ENCODE measurements at regions not wholly inside any gene's neighbourhood (a gene's known extent, or its start where the extent isn't known, plus 50 kb on each side); places are given as distances from the start of the nearest gene placed in this dataset.
"Not testable (repeated sequence)": the region's sequence is repeated elsewhere in the genome, so short reads cannot be mapped to it uniquely, and the experiment has no call there.

- no peaks in the 10 kb centered on the region for H3K4me1 ChIP-seq (ENCODE audit: control insufficient read depth, insufficient read depth, low read length, poor library complexity, severe bottlenecking)
- Mint-ChIP-seq H3K9me3 (peaks cover 0 to 10% (median 2%) of the 10 kb centered on the region in 7 donors), H3K27me3 (peaks cover 42% of the 10 kb centered on the region), H3K27ac (no peak overlapping the region), H3K4me1 (no peaks in the 10 kb centered on the region), H3K4me3 (no peak overlapping the region), H3K36me3 (no peaks in the 10 kb centered on the region)
- no peak overlapping the region for H3K27ac ChIP-seq (ENCODE audit: insufficient read depth, low read length, poor library complexity, severe bottlenecking)
- no peak for ATAC-seq (ENCODE audit: low read depth in 2 of 2)
- H3K27me3 ChIP-seq (ENCODE audit: control insufficient read depth, insufficient read depth, low read length): no peaks in the 10 kb centered on the region
- no peaks in the 10 kb centered on the region for H3K9me3 ChIP-seq (ENCODE audit: control insufficient read depth in 2 of 2, low read length in 2 of 2)
- no peaks in the 10 kb centered on the region for H3K36me3 ChIP-seq (ENCODE audit: control insufficient read depth, insufficient read depth, low read length)
- DNase-seq: no peak
- H3K4me3 ChIP-seq (ENCODE audit: low read depth, low read length): no peak overlapping the region
These were observed 273.8 kb downstream of the TTC8 start for GRCh38 chr14:89098254-89098653.

GRCh38 chr14:89104171-89104817, 279.8 kb downstream of the TTC8 start:
- H3K4me1 Mint-ChIP-seq; H3K36me3 ChIP-seq (ENCODE audit: control insufficient read depth, insufficient read depth, low read length); H3K9me3 ChIP-seq (ENCODE audit: control insufficient read depth in 2 of 2, low read length in 2 of 2); H3K4me1 ChIP-seq (ENCODE audit: control insufficient read depth, insufficient read depth, low read length, poor library complexity, severe bottlenecking); H3K27me3 ChIP-seq (ENCODE audit: control insufficient read depth, insufficient read depth, low read length); ATAC-seq (ENCODE audit: low read depth in 2 of 2); H3K27ac Mint-ChIP-seq; DNase-seq; H3K4me3 ChIP-seq (ENCODE audit: low read depth, low read length); H3K36me3 Mint-ChIP-seq; H3K9me3 Mint-ChIP-seq; H3K27ac ChIP-seq (ENCODE audit: insufficient read depth, low read length, poor library complexity, severe bottlenecking): not testable (repeated sequence)
- Mint-ChIP-seq H3K27me3 (peaks cover 50% of the 10 kb centered on the region), H3K4me3 (peak overlapping the region in 1 of 4 donors; percentile 55)

DNA sequence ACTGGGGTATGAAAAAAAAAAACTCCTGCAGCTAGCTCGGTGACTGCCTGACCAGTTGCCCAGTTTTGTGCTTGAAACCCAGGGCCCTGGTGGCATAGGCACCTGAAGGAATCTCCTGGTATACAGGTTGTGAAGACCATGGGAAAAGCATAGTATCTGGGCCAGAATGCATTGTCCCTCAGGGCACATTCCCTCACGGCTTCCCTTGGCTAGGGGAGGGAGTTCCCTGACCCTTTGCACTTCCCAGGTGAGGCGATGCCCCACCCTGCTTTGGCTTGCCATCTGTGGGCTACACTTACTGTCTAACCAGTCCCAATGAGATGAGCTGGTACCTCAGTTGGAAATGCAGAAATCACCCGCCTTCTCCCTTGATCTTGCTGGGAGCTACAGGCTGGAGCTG, 280.4 kb downstream of the TTC8 start:
- H3K27ac ChIP-seq (ENCODE audit: insufficient read depth, low read length, poor library complexity, severe bottlenecking); H3K9me3 ChIP-seq (ENCODE audit: control insufficient read depth in 2 of 2, low read length in 2 of 2); H3K9me3 Mint-ChIP-seq; H3K27me3 ChIP-seq (ENCODE audit: control insufficient read depth, insufficient read depth, low read length); H3K4me1 Mint-ChIP-seq; H3K4me3 Mint-ChIP-seq; ATAC-seq (ENCODE audit: low read depth in 2 of 2); H3K4me3 ChIP-seq (ENCODE audit: low read depth, low read length); H3K36me3 ChIP-seq (ENCODE audit: control insufficient read depth, insufficient read depth, low read length); DNase-seq; H3K27ac Mint-ChIP-seq; H3K4me1 ChIP-seq (ENCODE audit: control insufficient read depth, insufficient read depth, low read length, poor library complexity, severe bottlenecking); H3K36me3 Mint-ChIP-seq: not testable (repeated sequence)
- H3K27me3 Mint-ChIP-seq: peaks cover 49% of the 10 kb centered on the region

Measured in CD4-positive, CD25-positive, alpha-beta regulatory T cell (primary cell).